Glomerular endothelial cell (primary cell): ENCODE measurements at regions not wholly inside any gene's neighbourhood (a gene's known extent, or its start where the extent isn't known, plus 50 kb on each side); places are given as distances from the start of the nearest gene placed in this dataset.

Experiments used
- DNase-seq: peaks from one replicate; pipeline ENCODE4 v3.0.0-alpha.2; 2011; ENCODE audit warnings: low read depth, low spot score; ENCODE audit errors: extremely low read depth

- no peak for DNase-seq
Observed at GRCh38 chr2:53452400-53452799, 315.2 kb upstream of the CHAC2 start.

DNA sequence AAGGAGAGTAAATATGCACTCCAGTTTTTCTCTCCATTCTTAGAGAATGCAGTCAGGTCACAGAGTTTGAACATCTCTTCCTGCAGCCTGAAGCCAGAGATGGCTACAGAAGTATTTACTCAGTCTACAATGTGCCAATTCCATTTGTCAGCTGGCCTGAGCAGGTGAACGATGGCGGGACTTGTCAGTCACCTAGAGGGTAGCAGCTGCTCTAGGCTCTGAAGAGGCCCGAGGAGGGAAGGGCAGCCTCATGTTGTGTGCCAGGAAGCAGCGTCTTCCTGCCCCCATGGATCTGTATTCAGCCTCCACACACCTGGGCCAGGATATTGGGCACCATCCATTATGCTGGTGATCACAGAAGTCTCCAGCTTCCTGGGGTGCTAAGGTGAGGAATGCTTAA lies 316.7 kb upstream of the CHAC2 start:
- DNase-seq = no peak

- DNase-seq = no peak
Observed at GRCh38 chr2:53448591-53448990, 319.0 kb upstream of the CHAC2 start.

DNA sequence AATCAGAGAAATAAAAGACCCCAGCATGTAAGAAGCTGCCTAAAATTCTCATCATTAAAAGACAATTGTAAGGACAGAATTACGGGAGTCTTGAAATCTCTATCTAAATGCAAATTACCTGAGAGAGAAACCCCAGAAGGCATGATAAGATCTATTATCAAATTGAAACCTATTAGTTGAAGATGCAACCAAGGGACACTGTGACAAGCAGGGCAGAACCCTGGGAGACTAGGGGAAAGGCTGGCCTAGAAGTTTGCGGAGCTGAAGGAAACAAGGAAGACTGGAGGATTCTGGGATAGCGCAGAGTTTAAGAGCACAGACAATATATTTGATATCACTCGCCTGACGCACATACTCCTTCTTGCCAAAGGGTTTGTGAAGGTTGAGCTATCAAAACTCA lies 319.5 kb upstream of the CHAC2 start:
- DNase-seq = no peak

DNA sequence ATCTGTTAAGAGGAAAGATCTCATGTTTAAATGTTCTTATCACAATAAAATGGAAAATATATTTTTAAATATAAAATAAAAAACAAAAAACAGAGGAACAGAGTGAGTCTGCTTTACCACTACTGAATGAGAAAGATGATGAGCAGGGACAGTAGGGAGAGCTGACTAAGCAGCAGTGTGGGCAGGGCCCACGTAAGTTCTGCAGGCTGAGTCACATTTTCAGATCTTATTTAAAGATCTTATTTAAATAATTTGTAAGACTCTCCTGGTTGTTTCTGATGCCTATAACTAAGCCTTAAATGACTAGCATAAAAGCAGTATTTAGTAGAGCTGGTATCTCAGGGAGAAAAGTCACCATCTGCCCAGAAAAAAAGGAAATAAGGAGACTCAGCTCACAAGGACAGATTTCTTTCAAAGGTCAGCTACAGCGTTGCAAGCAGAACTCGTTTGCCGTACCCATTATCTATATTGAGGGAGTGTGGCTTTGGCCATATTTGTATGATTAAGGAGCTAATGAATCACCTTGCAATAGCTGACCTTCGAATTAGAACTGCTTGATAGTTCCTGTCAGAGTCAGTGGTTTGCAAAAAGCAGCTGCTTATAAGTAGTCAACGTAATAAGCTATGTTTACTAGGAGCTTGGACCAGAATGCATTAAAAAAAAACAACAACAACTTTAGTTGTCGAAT lies 322.1 kb upstream of the CHAC2 start:
- DNase-seq = no peak

- DNase-seq = no peak
Observed at GRCh38 chr2:53442783-53443182, 324.8 kb upstream of the CHAC2 start.

- no peak for DNase-seq
Observed at GRCh38 chr2:53442093-53442492, 325.5 kb upstream of the CHAC2 start.

- DNase-seq = no peak
Observed at GRCh38 chr2:53438692-53439091, 328.9 kb upstream of the CHAC2 start.

GRCh38 chr2:53438100-53438499 lies 329.5 kb upstream of the CHAC2 start:
- DNase-seq = no peak

- DNase-seq = no peak
Observed at GRCh38 chr2:53437371-53437770, 330.2 kb upstream of the CHAC2 start.

- no peak for DNase-seq
Observed at GRCh38 chr2:53436882-53437281, 330.7 kb upstream of the CHAC2 start.

DNA sequence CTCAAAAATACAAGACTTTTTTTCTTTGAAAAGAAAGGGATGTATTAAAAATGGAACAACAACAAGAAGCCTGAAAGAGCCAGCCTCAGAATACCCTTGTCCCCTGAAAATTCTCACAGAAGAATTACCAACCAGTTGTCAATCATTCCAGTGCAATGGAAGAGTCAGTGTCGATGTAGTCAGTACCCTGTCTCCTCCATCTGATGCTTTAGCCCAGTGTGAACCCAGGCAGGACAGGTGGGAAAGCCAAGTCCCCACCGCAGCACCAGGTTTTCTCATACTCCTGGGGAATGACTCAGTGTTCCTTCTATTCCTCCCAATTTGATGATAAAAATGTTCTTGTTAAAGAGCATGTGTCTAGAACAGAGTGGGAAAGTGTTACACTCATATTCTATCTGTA lies 332.0 kb upstream of the CHAC2 start:
- DNase-seq = no peak

DNA sequence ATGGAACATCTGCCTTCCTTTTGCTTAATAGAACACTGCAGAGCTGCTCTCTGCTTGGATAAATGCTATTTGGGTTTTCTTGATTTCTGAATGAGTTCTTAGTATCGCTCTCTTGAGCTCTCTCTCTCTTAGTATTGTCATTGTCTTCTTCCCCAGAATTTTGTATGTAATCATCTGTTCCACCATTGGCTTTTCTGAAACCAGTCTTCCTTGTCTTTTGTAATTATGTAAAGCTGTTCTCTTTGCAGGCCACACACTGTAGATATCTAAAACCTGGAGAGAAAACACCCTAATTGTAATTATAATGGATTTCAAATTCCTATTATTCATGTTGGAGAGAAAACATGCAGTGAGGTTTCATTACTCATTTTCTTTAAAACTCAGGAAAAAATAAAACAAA lies 333.1 kb upstream of the CHAC2 start:
- DNase-seq = no peak

DNA sequence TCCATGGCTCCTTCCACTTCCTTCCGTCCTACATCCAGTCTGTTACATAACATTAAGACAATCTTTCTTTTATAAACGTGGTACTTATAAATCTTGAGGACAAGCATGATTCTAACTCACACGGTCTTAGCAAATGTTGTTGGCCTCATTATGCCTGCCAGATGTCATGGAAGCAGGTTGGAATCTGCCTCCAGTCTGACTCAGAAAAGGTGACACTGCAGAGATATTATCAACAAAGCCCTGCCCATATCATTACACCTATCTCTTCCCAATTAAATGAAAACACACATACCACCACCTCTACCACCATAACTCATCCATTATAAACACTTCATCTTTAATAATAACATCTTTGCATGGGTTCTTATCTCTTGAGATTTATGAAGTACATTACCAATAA lies 334.7 kb upstream of the CHAC2 start:
- no peak for DNase-seq

DNA sequence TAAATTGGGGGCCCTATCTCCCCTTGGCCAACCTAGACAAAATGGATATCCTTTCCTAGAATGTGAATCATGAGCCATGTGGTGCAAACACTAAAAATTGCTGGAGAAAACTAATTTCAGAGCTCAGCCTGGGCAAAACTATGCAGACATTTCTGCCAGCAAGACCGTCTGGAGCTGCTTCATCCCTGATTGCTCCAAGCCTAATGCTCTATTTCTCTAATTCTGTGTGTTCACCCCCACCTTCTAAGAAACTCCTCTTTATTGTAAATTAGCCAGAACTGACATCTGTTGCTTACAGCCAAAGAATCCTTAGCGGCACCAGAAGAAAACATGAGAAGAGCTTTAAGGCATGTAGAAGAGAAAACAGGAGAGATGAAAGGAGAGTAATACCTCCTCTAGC lies 337.7 kb upstream of the CHAC2 start:
- DNase-seq = no peak

- no peak for DNase-seq
Observed at GRCh38 chr2:53424902-53425301, 342.7 kb upstream of the CHAC2 start.

DNA sequence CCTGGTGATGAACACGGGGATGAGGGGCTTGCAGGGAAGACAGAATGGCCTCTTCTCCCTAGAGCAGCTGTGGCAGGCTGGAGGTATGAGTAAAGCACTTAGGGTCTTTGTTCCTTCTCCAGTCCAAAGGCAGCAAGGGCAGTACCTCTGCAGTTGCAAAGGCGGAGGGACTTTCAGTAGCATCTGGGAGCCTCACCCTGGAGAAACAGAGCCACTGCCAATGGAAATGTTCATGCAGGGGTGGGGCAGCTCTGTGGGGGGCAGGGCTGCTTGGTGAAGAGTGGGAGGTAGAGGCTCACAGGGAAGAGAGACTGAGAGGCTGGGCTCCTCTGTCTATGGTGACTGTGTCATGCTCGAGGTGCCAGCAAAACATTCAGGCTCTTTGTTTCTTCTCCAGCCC lies 344.1 kb upstream of the CHAC2 start:
- DNase-seq = no peak

DNA sequence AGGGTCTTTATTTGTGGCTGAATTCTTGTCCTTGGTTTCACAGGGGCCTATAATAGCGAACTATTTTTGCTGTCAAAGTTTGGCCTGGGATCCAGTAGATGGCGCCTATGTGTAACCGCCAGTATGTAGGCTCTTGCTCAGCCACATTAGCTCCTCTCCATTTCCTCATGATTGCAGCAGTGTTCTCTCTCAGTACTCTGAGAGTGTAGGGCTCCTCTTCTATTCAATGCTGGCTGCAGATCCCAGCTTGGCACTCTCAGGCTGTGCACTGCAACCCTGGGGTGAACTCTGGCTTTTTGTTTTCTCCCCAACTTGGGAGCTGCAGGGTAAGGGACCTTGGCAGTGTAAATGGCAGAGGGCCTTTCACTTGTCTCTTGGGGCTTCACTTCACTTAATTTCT lies 344.6 kb upstream of the CHAC2 start:
- DNase-seq = no peak

DNA sequence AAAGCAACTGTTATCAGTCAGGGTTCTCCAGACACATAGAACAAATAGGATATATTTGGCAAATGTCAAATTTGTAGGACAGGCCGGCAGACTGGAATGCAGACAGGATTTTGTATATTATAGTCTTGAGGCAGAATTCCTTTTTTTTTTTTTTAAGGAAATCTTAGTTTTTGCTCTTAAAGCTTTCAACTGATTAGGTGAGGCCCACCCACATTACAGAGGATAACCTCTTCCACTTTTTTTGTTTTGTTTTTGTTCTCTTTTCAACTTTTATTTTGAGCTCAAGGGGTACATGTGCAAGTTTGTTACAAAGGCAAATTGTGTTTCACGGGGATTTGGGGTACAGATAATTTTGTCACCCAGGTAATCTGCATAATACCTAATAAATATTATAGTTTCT lies 350.2 kb upstream of the CHAC2 start:
- no peak for DNase-seq

DNA sequence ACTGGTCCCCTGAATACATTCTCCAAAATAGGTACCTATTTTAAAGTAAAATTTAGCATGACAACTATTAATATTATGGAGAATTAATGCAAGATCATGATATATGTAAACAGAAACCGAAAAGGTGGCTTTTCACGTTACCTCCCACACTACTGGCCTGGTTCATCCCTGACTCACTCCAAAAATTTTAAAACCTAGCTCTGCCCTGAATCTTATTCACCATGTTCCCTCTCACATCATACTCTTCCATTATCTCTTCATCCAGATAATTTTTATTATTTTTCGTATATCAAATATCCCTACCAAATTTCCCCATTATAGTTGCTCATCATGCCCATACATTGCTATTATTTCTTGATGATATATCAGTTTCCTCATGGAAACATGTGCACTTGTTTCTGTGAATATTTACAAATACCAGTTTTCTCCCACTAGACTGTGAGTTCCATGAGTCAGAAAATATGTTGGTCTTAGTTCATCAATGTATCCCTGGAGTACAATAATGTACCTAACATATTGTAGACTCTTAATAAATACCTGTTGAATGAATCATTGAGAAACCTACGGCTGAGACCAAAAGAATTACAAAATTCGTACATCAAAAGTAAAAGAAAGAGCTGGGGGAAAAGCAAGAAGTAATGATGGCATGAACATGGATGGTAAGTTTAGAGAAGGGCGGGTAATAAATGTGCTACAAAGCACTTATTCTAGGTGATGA lies 360.1 kb upstream of the CHAC2 start:
- no peak for DNase-seq

- DNase-seq = no peak
Observed at GRCh38 chr2:53403792-53404413, 363.7 kb upstream of the CHAC2 start.

DNA sequence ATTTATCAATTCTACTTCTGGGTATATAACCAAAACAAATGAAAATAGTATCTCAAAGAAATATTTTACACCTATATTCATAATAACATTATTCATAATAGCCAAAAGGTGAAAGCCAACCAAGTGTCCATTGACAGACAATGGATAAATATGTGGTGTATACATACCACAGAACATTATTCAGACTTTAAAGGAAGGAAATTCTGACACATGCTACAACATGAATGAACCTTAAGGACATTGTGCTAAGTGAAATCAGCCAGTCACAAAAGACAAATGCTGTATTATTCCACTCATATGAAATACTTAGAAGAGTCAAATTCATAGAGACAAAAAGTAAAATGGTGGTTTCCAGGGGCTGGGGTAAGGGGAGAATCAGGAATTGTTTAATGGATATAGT lies 370.5 kb upstream of the CHAC2 start:
- no peak for DNase-seq
